ENCODE measurements at regions not wholly inside any gene's neighbourhood (a gene's known extent, or its start where the extent isn't known, plus 50 kb on each side); places are given as distances from the start of the nearest gene placed in this dataset.

GRCh38 chr7:81624650-81625631, 144.9 kb downstream of the HGF start:
- no peaks in the 10 kb centered on the region for H3K27me3 ChIP-seq
- no peaks in the 10 kb centered on the region for H3K9me3 ChIP-seq
- no peaks in the 10 kb centered on the region for H3K4me1 ChIP-seq (ENCODE audit: control insufficient read depth in 1 of 2, insufficient read depth in 1 of 2, low read depth in 1 of 2, low read length in 1 of 2)
- no peaks in the 10 kb centered on the region for H3K36me3 ChIP-seq
- no peak overlapping the region for H3K4me3 ChIP-seq (ENCODE audit: low read depth in 1 of 2, low read length in 1 of 2)
- H3K27ac ChIP-seq: no peak overlapping the region
- no peak for TF ChIP-seq CTCF (IDR thresholded peaks at IDR 0.05)

GRCh38 chr7:81624021-81624592, 145.7 kb downstream of the HGF start:
- Histone ChIP-seq H3K36me3 (no peaks in the 10 kb centered on the region), H3K4me3 (ENCODE audit: low read depth in 1 of 2, low read length in 1 of 2) (no peak overlapping the region), H3K4me1 (ENCODE audit: control insufficient read depth in 1 of 2, insufficient read depth in 1 of 2, low read depth in 1 of 2, low read length in 1 of 2) (no peaks in the 10 kb centered on the region), H3K9me3 (no peaks in the 10 kb centered on the region), H3K27me3 (no peaks in the 10 kb centered on the region), H3K27ac (no peak overlapping the region)
- no peak for TF ChIP-seq CTCF (IDR thresholded peaks at IDR 0.05)

- Histone ChIP-seq H3K27ac (no peak overlapping the region), H3K36me3 (no peaks in the 10 kb centered on the region), H3K4me1 (ENCODE audit: control insufficient read depth in 1 of 2, insufficient read depth in 1 of 2, low read depth in 1 of 2, low read length in 1 of 2) (no peaks in the 10 kb centered on the region), H3K27me3 (no peaks in the 10 kb centered on the region), H3K9me3 (no peaks in the 10 kb centered on the region), H3K4me3 (ENCODE audit: low read depth in 1 of 2, low read length in 1 of 2) (no peak overlapping the region)
- TF ChIP-seq CTCF (IDR thresholded peaks at IDR 0.05): no peak
Measured at GRCh38 chr7:81623251-81623855, 146.5 kb downstream of the HGF start.

DNA sequence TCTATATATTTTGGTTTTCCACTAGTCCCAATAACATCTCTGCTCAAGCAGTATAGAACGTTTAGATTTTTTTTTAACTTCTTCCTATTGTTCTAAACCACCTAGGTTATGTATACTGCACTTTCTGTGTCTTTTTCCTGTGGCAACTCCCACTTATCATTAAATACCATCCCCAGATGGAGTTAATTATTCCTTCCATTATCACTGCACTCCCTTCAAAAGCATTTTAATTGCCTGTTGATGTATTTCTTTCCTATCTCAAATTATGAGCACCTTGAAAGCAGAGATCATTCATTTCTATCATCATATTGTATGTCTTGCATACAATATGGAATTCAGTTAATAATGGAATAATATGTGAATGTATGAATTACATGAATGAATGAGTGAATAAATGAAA, 148.0 kb downstream of the HGF start:
- no peaks in the 10 kb centered on the region for H3K4me1 ChIP-seq (ENCODE audit: control insufficient read depth in 1 of 2, insufficient read depth in 1 of 2, low read depth in 1 of 2, low read length in 1 of 2)
- H3K27ac ChIP-seq: no peak overlapping the region

More for the DNA sequence above, 148.0 kb downstream of the HGF start:
- H3K36me3 ChIP-seq: no peaks in the 10 kb centered on the region
- H3K9me3 ChIP-seq: no peaks in the 10 kb centered on the region
- H3K27me3 ChIP-seq: no peaks in the 10 kb centered on the region
- no peak overlapping the region for H3K4me3 ChIP-seq (ENCODE audit: low read depth in 1 of 2, low read length in 1 of 2)
- no peak for TF ChIP-seq CTCF (IDR thresholded peaks at IDR 0.05)

All from neutrophil (primary cell).